GM23338 (cell line): ENCODE measurements at regions not wholly inside any gene's neighbourhood (a gene's known extent, or its start where the extent isn't known, plus 50 kb on each side); places are given as distances from the start of the nearest gene placed in this dataset.

Experiments used
- ATAC-seq: fragments of 200-7000 bp; cut with Tn5 transposase; 3 replicates; pipeline ENCODE4 v1.9.1; 2020
- DNase-seq: peaks from one replicate; pipeline ENCODE4 v3.0.0-alpha.2; 2015; ENCODE audit warnings: low spot score
- H2AFZ ChIP-seq: fragments of 200-600 bp; sonication (generic); 2 replicates; pipeline ENCODE4 v1.8.0; 2016; ENCODE audit warnings: antibody characterized with exemption, mild to moderate bottlenecking, moderate library complexity
- H3F3A ChIP-seq: fragments of 200-600 bp; sonication (generic); replicated peaks from 2 replicates; pipeline ENCODE4 v1.8.0; 2017; ENCODE audit warnings: antibody characterized with exemption, mixed run types, low read depth
- H3K27ac ChIP-seq: fragments of 200-600 bp; sonication (generic); 2 replicates; pipeline ENCODE4 v1.6.1; 2016; ENCODE audit warnings: low read depth
- H3K27me3 ChIP-seq: fragments of 200-600 bp; sonication (generic); 2 replicates; pipeline ENCODE4 v1.8.0; 2016; ENCODE audit warnings: mild to moderate bottlenecking, mixed run types, moderate library complexity; ENCODE audit not compliant: insufficient read depth
- H3K36me3 ChIP-seq: fragments of 200-600 bp; sonication (generic); 2 replicates; pipeline ENCODE4 v1.8.0; 2016; ENCODE audit warnings: mild to moderate bottlenecking; ENCODE audit not compliant: insufficient read depth
- H3K4me1 ChIP-seq: fragments of 200-600 bp; sonication (generic); 2 replicates; pipeline ENCODE4 v1.8.0; 2016; ENCODE audit warnings: mild to moderate bottlenecking, moderate library complexity; ENCODE audit not compliant: insufficient read depth
- H3K4me2 ChIP-seq: fragments of 200-600 bp; sonication (generic); 2 replicates; pipeline ENCODE4 v1.7.1; 2017; ENCODE audit warnings: mixed run types
- H3K4me3 ChIP-seq: fragments of 200-600 bp; sonication (generic); 2 replicates; pipeline ENCODE4 v1.6.1; 2016; ENCODE audit warnings: mixed run types
- H3K79me2 ChIP-seq: fragments of 200-600 bp; sonication (generic); replicated peaks from 2 replicates; pipeline ENCODE4 v1.8.0; 2017; ENCODE audit warnings: mild to moderate bottlenecking; ENCODE audit not compliant: insufficient read depth
- H3K9me2 ChIP-seq: fragments of 200-600 bp; sonication (generic); 2 replicates; pipeline ENCODE4 v1.8.0; 2017; ENCODE audit not compliant: insufficient read depth
- H4K20me1 ChIP-seq: fragments of 200-600 bp; sonication (generic); replicated peaks from 2 replicates; pipeline ENCODE4 v1.8.0; 2017; ENCODE audit warnings: mild to moderate bottlenecking; ENCODE audit not compliant: insufficient read depth
- H3K27ac Mint-ChIP-seq: 2 replicates; pipeline ENCODE4 v1.8.0; 2020; ENCODE audit warnings: inconsistent platforms, mild to moderate bottlenecking, moderate library complexity, mixed read lengths
- H3K27me3 Mint-ChIP-seq: 3 replicates; pipeline ENCODE4 v1.8.0; 2022; ENCODE audit warnings: low read depth, mild to moderate bottlenecking, moderate library complexity, mixed read lengths, inconsistent platforms; ENCODE audit not compliant: insufficient read depth, poor library complexity
- H3K36me3 Mint-ChIP-seq: 3 replicates; pipeline ENCODE4 v1.8.0; 2021; ENCODE audit warnings: low read depth, mild to moderate bottlenecking, inconsistent platforms, moderate library complexity, mixed read lengths
- H3K4me1 Mint-ChIP-seq: 3 replicates; pipeline ENCODE4 v1.8.0; 2020; ENCODE audit warnings: mild to moderate bottlenecking, inconsistent platforms, mixed read lengths
- H3K4me3 Mint-ChIP-seq: 3 replicates; pipeline ENCODE4 v1.8.0; 2021; ENCODE audit warnings: moderate library complexity, mild to moderate bottlenecking, inconsistent platforms, mixed read lengths
- H3K9me3 Mint-ChIP-seq: 3 replicates; pipeline ENCODE4 v1.8.0; 2020; ENCODE audit warnings: moderate library complexity, mild to moderate bottlenecking, inconsistent platforms, mixed read lengths
- CREB1 ChIP-seq: fragments of 250-450 bp; sonication (Bioruptor Pico); IDR thresholded peaks from 2 replicates; pipeline ENCODE4 v1.5.0; 2020; ENCODE audit warnings: low read depth, mild to moderate bottlenecking, moderate library complexity
- JUNB ChIP-seq: IDR thresholded peaks from one replicate; pipeline ENCODE4 v1.6.1; 2016; ENCODE audit warnings: antibody characterized with exemption; ENCODE audit not compliant: unreplicated experiment
- POLR2AphosphoS5 ChIP-seq: IDR thresholded peaks from 2 replicates; pipeline ENCODE4 v1.6.1; 2016; ENCODE audit warnings: antibody characterized with exemption, low read depth
- REST ChIP-seq: IDR thresholded peaks from one replicate; pipeline ENCODE4 v1.6.1; 2018; ENCODE audit warnings: antibody characterized with exemption; ENCODE audit not compliant: unreplicated experiment
- STAT1 ChIP-seq: IDR thresholded peaks from one replicate; pipeline ENCODE4 v1.6.1; 2016; ENCODE audit warnings: antibody characterized with exemption; ENCODE audit not compliant: unreplicated experiment
- ZNF114 ChIP-seq: fragments of 250-450 bp; sonication (Bioruptor Pico); IDR thresholded peaks from 2 replicates; pipeline ENCODE4 v1.5.0; 2020; ENCODE audit warnings: mild to moderate bottlenecking, moderate library complexity
- ZNF331 ChIP-seq: fragments of 250-450 bp; sonication (Bioruptor Pico); IDR thresholded peaks from 2 replicates; pipeline ENCODE4 v1.5.0; 2020; ENCODE audit warnings: low read depth, mild to moderate bottlenecking, moderate library complexity
- ZNF462 ChIP-seq: fragments of 250-450 bp; sonication (Bioruptor Pico); IDR thresholded peaks from 2 replicates; pipeline ENCODE4 v1.5.0; 2020; ENCODE audit warnings: mild to moderate bottlenecking, moderate library complexity

GRCh38 chr5:143533978-143534760 is 130.7 kb upstream of the NR3C1 start:
- H3K4me1 ChIP-seq: no peaks in the 10 kb centered on the region
- no peaks in the 10 kb centered on the region for H3K36me3 ChIP-seq
- H3K36me3 Mint-ChIP-seq: no peaks in the 10 kb centered on the region
- H3K4me2 ChIP-seq: no peak overlapping the region
- no peaks in the 10 kb centered on the region for H3K9me3 Mint-ChIP-seq
- H3K4me3 ChIP-seq: no peak overlapping the region
- no peaks in the 10 kb centered on the region for H3K27me3 Mint-ChIP-seq
- no peak overlapping the region for H3K27ac Mint-ChIP-seq
- H3K4me1 Mint-ChIP-seq: no peaks in the 10 kb centered on the region
- H3F3A ChIP-seq: no peaks in the 10 kb centered on the region
- DNase-seq (no peak), ATAC-seq (no peak)
- H2AFZ ChIP-seq: no peak overlapping the region
- H3K27me3 ChIP-seq: no peaks in the 10 kb centered on the region
- H3K79me2 ChIP-seq: no peaks in the 10 kb centered on the region
- TF ChIP-seq ZNF114 (no peak), STAT1 (no peak), CREB1 (CRISPR knock-in tag) (no peak), POLR2AphosphoS5 (no peak), JUNB (no peak), ZNF462 (CRISPR knock-in tag) (no peak), ZNF331 (CRISPR knock-in tag) (no peak), REST (no peak)
- H3K27ac ChIP-seq: no peak overlapping the region
- H4K20me1 ChIP-seq: no peaks in the 10 kb centered on the region
- H3K4me3 Mint-ChIP-seq: no peak overlapping the region
- H3K9me2 ChIP-seq: no peaks in the 10 kb centered on the region; the same call in 1 of the 2 replicates
